ENCODE measurements at regions not wholly inside any gene's neighbourhood (a gene's known extent, or its start where the extent isn't known, plus 50 kb on each side); places are given as distances from the start of the nearest gene placed in this dataset.

GRCh38 chr20:29079769-29080690, 2177.4 kb upstream of the DEFB115 start:
- TF ChIP-seq CTCF (conservative IDR thresholded peaks at IDR 0.05; ENCODE audit: low read depth, low read length) (no peak), EZH2phosphoT487 (IDR thresholded peaks at IDR 0.05; ENCODE audit: borderline replicate concordance, low read length) (no peak)
